Esophagus muscularis mucosa (tissue), 4 donors: ENCODE measurements at regions not wholly inside any gene's neighbourhood (a gene's known extent, or its start where the extent isn't known, plus 50 kb on each side); places are given as distances from the start of the nearest gene placed in this dataset.

Source experiments
- DNase-seq: peaks from one replicate; pipeline ENCODE4 v3.0.0-alpha.2; 2017; ENCODE audit errors: extremely low spot score
- H3K27ac ChIP-seq, 4 donors: fragments of 200-600 bp; sonication (generic); replicated peaks in 1 of 4; 1 replicate in 3 of 4; 2 replicates in 1 of 4; pipeline ENCODE4 v1.5.1; 2016 to 2019; ENCODE audit warnings: mild to moderate bottlenecking in 1 of 4
- H3K27me3 ChIP-seq, 4 donors: fragments of 200-600 bp; sonication (generic); one replicate each; pipeline versions ENCODE4 v1.5.1 to v1.6.0; 2016 to 2019
- H3K36me3 ChIP-seq, 4 donors: fragments of 200-600 bp; sonication (generic); one replicate each; pipeline ENCODE4 v1.5.1; 2016 to 2019
- H3K4me1 ChIP-seq, 4 donors: fragments of 200-600 bp; sonication (generic); one replicate each; pipeline ENCODE4 v1.5.1; 2016 to 2019
- H3K4me3 ChIP-seq, 4 donors: fragments of 200-600 bp; sonication (generic); 1 replicate in 2 of 4; 2 replicates in 2 of 4; pipeline ENCODE4 v1.5.1; 2016 to 2019; ENCODE audit warnings: mild to moderate bottlenecking in 4 of 4, moderate library complexity in 1 of 4
- H3K9me3 ChIP-seq, 4 donors: fragments of 200-600 bp; sonication (generic); 1 replicate in 3 of 4; 2 replicates in 1 of 4; pipeline ENCODE4 v1.5.1; 2016 to 2019
- EP300 ChIP-seq: sonication (generic); formaldehyde crosslinking; IDR thresholded peaks from one replicate; pipeline ENCODE4 v1.6.1; 2017; ENCODE audit warnings: antibody characterized with exemption
- POLR2A ChIP-seq: fragments of 450-650 bp; IDR thresholded peaks from one replicate; pipeline ENCODE4 v1.6.1; 2017; ENCODE audit warnings: antibody characterized with exemption, moderate library complexity, mild to moderate bottlenecking, low read depth
- POLR2AphosphoS5 ChIP-seq, 2 donors: sonication (generic); formaldehyde crosslinking; IDR thresholded peaks; one replicate each; pipeline ENCODE4 v1.6.1; 2017; ENCODE audit warnings: antibody characterized with exemption in 2 of 2
- WGBS: methylation state at CpG from one replicate; pipeline ENCODE4 v1.1.5; 2018; 5-methylcytosine and 5-hydroxymethylcytosine counted together
- intact Hi-C: fragments of 100-400 bp; cut with DNase I; formaldehyde crosslinking; loops from one replicate; pipeline ENCODE4 v1.15.1; 2023
- TF ChIP-seq, protein P1 (sequence below), 3 experiments: fragments of 200-600 bp in 2 of 3; fragments of 450-650 bp in 1 of 3; sonication (generic) in 2 of 3; IDR thresholded peaks; one replicate each; pipeline ENCODE4 v1.5.1; 2017 to 2019; ENCODE audit warnings: antibody characterized with exemption in 3 of 3, mild to moderate bottlenecking in 2 of 3, moderate library complexity in 1 of 3

DNA sequence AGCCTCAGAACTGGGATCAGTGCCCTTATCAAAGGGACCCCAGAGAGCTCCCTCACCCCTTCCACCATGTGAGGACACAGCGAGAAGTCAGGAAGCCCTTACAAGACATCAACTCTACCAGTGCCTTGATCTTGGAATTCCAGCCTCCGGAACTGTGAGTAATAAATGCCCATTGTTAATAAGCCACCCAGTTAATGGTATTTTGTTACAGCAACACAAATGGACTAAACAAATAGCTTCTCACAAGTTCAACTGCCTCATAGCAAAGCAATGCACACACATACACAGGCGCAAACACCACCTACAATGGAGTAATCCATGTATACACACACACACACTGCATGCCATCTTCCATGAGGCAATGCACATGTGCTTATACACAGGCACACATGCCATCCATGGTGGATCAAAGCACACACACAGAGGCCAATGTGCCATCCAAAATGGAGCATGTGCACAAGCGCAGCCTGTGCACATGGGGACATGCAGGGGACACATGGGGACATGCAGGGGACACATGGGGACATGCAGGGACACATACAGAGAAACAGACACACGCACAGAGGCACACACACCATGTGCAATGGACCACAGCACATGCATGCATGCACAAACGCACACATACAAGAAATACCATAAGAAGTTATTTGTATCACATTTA lies 137.6 kb upstream of the TBL1X start:
- Histone ChIP-seq H3K4me1 (no peaks in the 10 kb centered on the region), H3K9me3 (no peaks in the 10 kb centered on the region), H3K27me3 (no peaks in the 10 kb centered on the region), H3K4me3 (no peak overlapping the region), H3K27ac (no peak overlapping the region), H3K36me3 (no peaks in the 10 kb centered on the region)
- intact Hi-C loops = no loop called here
- WGBS = 94% methylated on average over 6 of the region's 6 CpGs
- TF ChIP-seq EP300 = no peak
- no peak for DNase-seq

DNA sequence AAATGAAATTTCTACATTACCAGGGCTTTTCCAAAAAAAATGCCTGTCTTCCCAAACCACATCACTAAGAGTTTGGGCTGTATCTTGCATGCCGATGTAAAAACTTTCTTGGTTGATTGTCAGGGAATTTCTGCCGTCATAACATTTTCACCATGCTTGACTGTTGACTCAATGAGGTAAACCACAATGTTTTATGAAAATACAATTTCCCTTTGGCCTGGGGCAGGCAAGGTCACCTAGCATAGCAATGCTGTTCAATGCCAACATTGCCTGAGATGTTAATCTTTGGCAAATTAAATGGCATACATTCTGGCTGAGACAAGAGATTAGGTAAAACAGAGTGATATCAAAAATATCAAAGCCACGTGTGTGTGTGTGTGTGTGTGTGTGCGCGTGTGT lies 137.1 kb upstream of the TBL1X start:
- TF ChIP-seq POLR2AphosphoS5 (IDR thresholded peaks at IDR 0.05) (no peak), POLR2A (no peak), EP300 (no peak)
- TF ChIP-seq, protein P1, sequence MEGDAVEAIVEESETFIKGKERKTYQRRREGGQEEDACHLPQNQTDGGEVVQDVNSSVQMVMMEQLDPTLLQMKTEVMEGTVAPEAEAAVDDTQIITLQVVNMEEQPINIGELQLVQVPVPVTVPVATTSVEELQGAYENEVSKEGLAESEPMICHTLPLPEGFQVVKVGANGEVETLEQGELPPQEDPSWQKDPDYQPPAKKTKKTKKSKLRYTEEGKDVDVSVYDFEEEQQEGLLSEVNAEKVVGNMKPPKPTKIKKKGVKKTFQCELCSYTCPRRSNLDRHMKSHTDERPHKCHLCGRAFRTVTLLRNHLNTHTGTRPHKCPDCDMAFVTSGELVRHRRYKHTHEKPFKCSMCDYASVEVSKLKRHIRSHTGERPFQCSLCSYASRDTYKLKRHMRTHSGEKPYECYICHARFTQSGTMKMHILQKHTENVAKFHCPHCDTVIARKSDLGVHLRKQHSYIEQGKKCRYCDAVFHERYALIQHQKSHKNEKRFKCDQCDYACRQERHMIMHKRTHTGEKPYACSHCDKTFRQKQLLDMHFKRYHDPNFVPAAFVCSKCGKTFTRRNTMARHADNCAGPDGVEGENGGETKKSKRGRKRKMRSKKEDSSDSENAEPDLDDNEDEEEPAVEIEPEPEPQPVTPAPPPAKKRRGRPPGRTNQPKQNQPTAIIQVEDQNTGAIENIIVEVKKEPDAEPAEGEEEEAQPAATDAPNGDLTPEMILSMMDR (IDR thresholded peaks at IDR 0.05) = no peak
- Histone ChIP-seq H3K27ac (no peak overlapping the region), H3K27me3 (no peaks in the 10 kb centered on the region), H3K4me1 (no peaks in the 10 kb centered on the region), H3K9me3 (no peaks in the 10 kb centered on the region), H3K4me3 (no peak overlapping the region), H3K36me3 (no peaks in the 10 kb centered on the region)
- intact Hi-C loops = no loop called here
- DNase-seq = no peak
- 93% methylated on average over 5 of the region's 5 CpGs for WGBS

DNA sequence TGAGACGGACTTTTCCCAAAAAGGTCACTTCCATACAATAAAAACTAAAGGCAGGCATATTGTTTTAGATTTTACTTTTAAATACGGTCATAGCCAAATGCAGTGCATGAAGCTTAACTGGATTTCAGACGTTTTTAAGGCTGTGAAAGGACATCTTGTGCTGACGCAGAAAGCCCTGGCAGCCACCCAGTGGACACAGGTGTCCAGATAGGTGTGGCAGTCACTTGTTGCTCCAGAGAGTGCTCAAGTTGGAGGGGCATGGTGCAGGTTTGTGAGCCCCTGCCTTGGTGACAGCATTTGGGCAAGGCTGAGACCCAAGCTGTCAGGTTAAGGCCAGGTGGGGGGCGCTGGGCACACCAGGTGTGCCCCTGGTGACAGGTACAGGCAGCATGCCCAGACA lies 135.8 kb upstream of the TBL1X start:
- intact Hi-C loops = no loop called here
- TF ChIP-seq POLR2AphosphoS5 (IDR thresholded peaks at IDR 0.05) (no peak), POLR2A (no peak), EP300 (no peak)
- TF ChIP-seq, protein P1 (IDR thresholded peaks at IDR 0.05) = no peak
- no peaks in the 10 kb centered on the region for H3K4me1 ChIP-seq
- 78% methylated on average over 4 of the region's 5 CpGs for WGBS
- no peaks in the 10 kb centered on the region for H3K36me3 ChIP-seq
- H3K4me3 ChIP-seq = no peak overlapping the region
- DNase-seq = no peak
- H3K27ac ChIP-seq = no peak overlapping the region
- H3K9me3 ChIP-seq = no peaks in the 10 kb centered on the region
- no peaks in the 10 kb centered on the region for H3K27me3 ChIP-seq

DNA sequence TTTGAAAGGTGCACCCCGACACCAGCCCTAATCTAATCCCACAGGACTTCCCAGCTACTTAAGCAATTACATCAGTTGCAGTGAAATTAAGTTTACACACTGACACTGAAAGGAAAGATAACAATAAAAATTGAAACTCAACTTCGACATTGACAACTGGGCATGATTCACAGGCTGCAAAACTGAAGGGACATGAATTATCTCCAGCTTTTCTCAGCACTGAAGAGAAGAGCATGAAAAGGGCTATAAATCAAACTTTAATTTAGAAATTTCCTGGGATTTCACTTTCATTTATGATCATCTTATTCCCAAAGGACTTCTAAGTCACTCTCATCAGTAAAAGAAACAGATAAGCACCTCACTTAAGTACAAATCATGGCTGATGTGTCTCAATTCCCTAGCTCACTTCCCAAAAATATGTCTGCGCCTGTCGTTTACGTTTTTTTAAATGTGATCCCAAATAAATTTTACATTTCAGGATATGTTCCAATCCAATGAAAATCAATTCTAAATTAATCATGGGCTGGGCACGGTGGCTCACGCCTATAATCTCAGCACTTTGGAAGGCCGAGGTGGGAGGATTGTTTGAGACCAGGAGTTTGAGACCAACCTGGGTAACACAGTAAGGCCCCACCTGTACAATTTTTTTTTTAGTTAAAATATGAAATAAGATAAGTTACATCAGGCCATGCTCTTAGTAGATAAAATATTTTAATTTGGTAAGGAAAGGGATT lies 134.4 kb upstream of the TBL1X start:
- H3K4me1 ChIP-seq = no peaks in the 10 kb centered on the region
- intact Hi-C loops = no loop called here
- TF ChIP-seq POLR2A = no peak
- no peak for TF ChIP-seq EP300
- TF ChIP-seq, protein P1 (IDR thresholded peaks at IDR 0.05) = no peak
- TF ChIP-seq POLR2AphosphoS5 (IDR thresholded peaks at IDR 0.05) = no peak

DNA sequence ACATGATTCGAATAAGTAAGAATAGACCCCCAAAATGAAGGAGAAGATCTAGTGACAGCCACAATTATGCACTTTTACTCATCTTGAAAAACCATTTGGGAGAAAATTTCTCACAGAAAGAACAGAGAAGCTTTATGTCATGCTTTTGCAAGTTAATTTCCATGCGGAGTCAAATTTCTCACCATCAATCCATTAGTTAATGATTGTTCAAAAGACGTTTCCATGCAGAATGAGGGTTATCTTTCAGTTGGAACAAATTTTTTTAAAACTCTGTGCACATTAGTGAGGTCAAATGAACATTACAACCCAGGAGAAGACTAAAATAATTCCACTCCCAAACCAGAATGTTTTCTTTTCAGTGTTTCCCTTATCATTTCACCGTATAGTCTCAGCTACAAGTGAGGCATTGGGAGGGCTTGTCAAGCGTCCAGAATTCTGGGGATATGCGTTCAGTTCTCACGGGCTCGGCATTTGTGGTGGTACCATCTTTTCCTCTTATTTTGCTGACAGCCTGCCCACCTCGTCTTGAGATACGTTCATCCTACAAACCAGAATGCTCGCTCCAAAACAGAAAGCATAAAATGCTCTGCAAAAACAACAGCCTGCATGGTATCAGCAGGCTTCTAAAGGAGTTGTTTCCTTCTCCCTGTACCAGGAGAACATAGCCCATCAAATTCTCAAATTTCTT lies 130.8 kb upstream of the TBL1X start:
- Histone ChIP-seq H3K9me3 (no peaks in the 10 kb centered on the region), H3K36me3 (no peaks in the 10 kb centered on the region), H3K27ac (no peak overlapping the region), H3K4me1 (peaks cover 0 to 10% (median 6%) of the 10 kb centered on the region in 4 donors), H3K27me3 (no peaks in the 10 kb centered on the region), H3K4me3 (no peak overlapping the region)
- TF ChIP-seq, protein P1 (IDR thresholded peaks at IDR 0.05) = no peak
- no peak for TF ChIP-seq EP300
- DNase-seq = no peak
- WGBS = 86% methylated on average over 11 of the region's 11 CpGs
- intact Hi-C loops = no loop called here

More for the DNA sequence above, 134.4 kb upstream of the TBL1X start:
- Histone ChIP-seq H3K9me3 (no peaks in the 10 kb centered on the region), H3K27ac (no peak overlapping the region), H3K4me3 (no peak overlapping the region), H3K36me3 (no peaks in the 10 kb centered on the region), H3K27me3 (no peaks in the 10 kb centered on the region)
- 87% methylated on average over 8 of the region's 8 CpGs for WGBS
- no peak for DNase-seq
